Activated CD4-positive, alpha-beta T cell treated with anti-CD3 and anti-CD28 coated beads, Interleukin-2, amount 50 U/mL, for 24 hours (primary cell): ENCODE measurements at regions not wholly inside any gene's neighbourhood (a gene's known extent, or its start where the extent isn't known, plus 50 kb on each side); places are given as distances from the start of the nearest gene placed in this dataset.

Experiments
- DNase-seq, 2 donors: peaks; one replicate each; pipeline ENCODE4 v3.0.0-alpha.2; 2020; ENCODE audit warnings: low read depth in 1 of 2, low spot score in 1 of 2

- DNase-seq: no peak
These were observed 1268.9 kb downstream of the BRD1 start for GRCh38 chr22:48558606-48559402.

- DNase-seq: no peak
These were observed 1269.7 kb downstream of the BRD1 start for GRCh38 chr22:48558016-48558415.

GRCh38 chr22:48557473-48557872 lies 1270.2 kb downstream of the BRD1 start:
- no peak for DNase-seq

- no peak for DNase-seq
These were observed 1270.9 kb downstream of the BRD1 start for GRCh38 chr22:48556751-48557150.

GRCh38 chr22:48556222-48556621 lies 1271.5 kb downstream of the BRD1 start:
- no peak for DNase-seq

GRCh38 chr22:48555606-48556005 lies 1272.1 kb downstream of the BRD1 start:
- no peak for DNase-seq

- no peak for DNase-seq
These were observed 1272.6 kb downstream of the BRD1 start for GRCh38 chr22:48554893-48555572.

GRCh38 chr22:48553694-48554308 lies 1273.9 kb downstream of the BRD1 start:
- no peak for DNase-seq

- no peak for DNase-seq
These were observed 1274.6 kb downstream of the BRD1 start for GRCh38 chr22:48553119-48553518.

- no peak for DNase-seq
These were observed 1275.9 kb downstream of the BRD1 start for GRCh38 chr22:48551716-48552268.

GRCh38 chr22:48551061-48551460 lies 1276.6 kb downstream of the BRD1 start:
- no peak for DNase-seq

- no peak for DNase-seq
These were observed 1279.3 kb downstream of the BRD1 start for GRCh38 chr22:48548391-48548790.

- no peak for DNase-seq
These were observed 1279.7 kb downstream of the BRD1 start for GRCh38 chr22:48547971-48548370.

- DNase-seq: no peak
These were observed 1280.8 kb downstream of the BRD1 start for GRCh38 chr22:48546653-48547424.

- no peak for DNase-seq
These were observed 1281.7 kb downstream of the BRD1 start for GRCh38 chr22:48545987-48546386.

- DNase-seq: no peak
These were observed 1286.1 kb downstream of the BRD1 start for GRCh38 chr22:48541401-48542098.

GRCh38 chr22:48539261-48539660 lies 1288.4 kb downstream of the BRD1 start:
- no peak for DNase-seq

- no peak for DNase-seq
These were observed 1289.3 kb downstream of the BRD1 start for GRCh38 chr22:48538291-48538820.

- no peak for DNase-seq
These were observed 1290.4 kb downstream of the BRD1 start for GRCh38 chr22:48537343-48537680.

- no peak for DNase-seq
These were observed 1290.9 kb downstream of the BRD1 start for GRCh38 chr22:48536541-48537342.
